Esophagus squamous epithelium (tissue), 5 donors: ENCODE measurements at regions not wholly inside any gene's neighbourhood (a gene's known extent, or its start where the extent isn't known, plus 50 kb on each side); places are given as distances from the start of the nearest gene placed in this dataset.

ENCODE experiments used
- DNase-seq: peaks from one replicate; lab custom pipeline; 2025; lab: John Stamatoyannopoulos, UW
- H3K27ac ChIP-seq, 4 donors: fragments of 200-600 bp; sonication (generic); one replicate each; pipeline ENCODE4 v1.5.1; 2016 to 2019; ENCODE audit warnings: mild to moderate bottlenecking in 1 of 4
- H3K27me3 ChIP-seq, 4 donors: fragments of 200-600 bp; sonication (generic); 1 replicate in 3 of 4; 2 replicates in 1 of 4; pipeline versions ENCODE4 v1.5.1 to v1.6.0; 2017 to 2021; ENCODE audit warnings: antibody characterized with exemption in 1 of 4
- H3K36me3 ChIP-seq, 3 donors: fragments of 200-600 bp; sonication (generic); one replicate each; pipeline ENCODE4 v1.5.1; 2016 to 2019
- H3K4me1 ChIP-seq, 3 donors: fragments of 200-600 bp; sonication (generic); one replicate each; pipeline ENCODE4 v1.5.1; 2017 to 2019
- H3K4me3 ChIP-seq, 4 donors: fragments of 200-600 bp; sonication (generic); 1 replicate in 3 of 4; 2 replicates in 1 of 4; pipeline ENCODE4 v1.5.1; 2016 to 2019; ENCODE audit warnings: mild to moderate bottlenecking in 2 of 4, moderate library complexity in 1 of 4
- H3K9me3 ChIP-seq, 3 donors: fragments of 200-600 bp; sonication (generic); one replicate each; pipeline ENCODE4 v1.5.1; 2016 to 2019
- CTCF ChIP-seq, 6 experiments: fragments of 450-650 bp in 4 of 6; fragments of 200-600 bp in 2 of 6; sonication (generic) in 2 of 6; IDR thresholded peaks; one replicate each; pipeline ENCODE4 v1.5.1; 2016 to 2019; ENCODE audit warnings: antibody characterized with exemption in 6 of 6, mild to moderate bottlenecking in 4 of 6, moderate library complexity in 4 of 6
- POLR2A ChIP-seq, 4 donors: fragments of 450-650 bp; IDR thresholded peaks; one replicate each; pipeline ENCODE4 v1.6.1; 2017; ENCODE audit warnings: antibody characterized with exemption in 4 of 4, mild to moderate bottlenecking in 4 of 4, moderate library complexity in 3 of 4
- WGBS, 2 donors: methylation state at CpG; one replicate each; pipeline ENCODE4 v1.1.5; 2018; 5-methylcytosine and 5-hydroxymethylcytosine counted together
- intact Hi-C: fragments of 100-400 bp; cut with DNase I; formaldehyde crosslinking; loops from one replicate; pipeline ENCODE4 v1.15.0; 2022
- donor health status: DM: yes; HTN: yes; CAD: no.

- Histone ChIP-seq H3K36me3 (no peaks in the 10 kb centered on the region), H3K4me1 (peaks cover 0 to 59% (median 5%) of the 10 kb centered on the region in 3 donors), H3K4me3 (no peak overlapping the region), H3K9me3 (no peaks in the 10 kb centered on the region), H3K27me3 (no peaks in the 10 kb centered on the region), H3K27ac (peak overlapping the region in 3 of 4 donors; percentile 49 to 60 (median 57))
- intact Hi-C loops = no loop called here
- TF ChIP-seq POLR2A (IDR thresholded peaks at IDR 0.05) (no peak), CTCF (IDR thresholded peaks at IDR 0.05) (no peak)
- WGBS, 2 donors = 41 to 60% methylated on average over 15 of the region's 15 CpGs
- DNase-seq = no peak
Observed at GRCh38 chr16:79758615-79759346, 158.2 kb upstream of the MAF start.

GRCh38 chr16:79757968-79758367 lies 157.4 kb upstream of the MAF start:
- intact Hi-C loops = no loop called here
- WGBS, 2 donors = 87 to 89% methylated on average over 5 to 6 of the region's 6 CpGs
- H3K9me3 ChIP-seq = no peaks in the 10 kb centered on the region
- no peaks in the 10 kb centered on the region for H3K36me3 ChIP-seq
- no peak overlapping the region for H3K4me3 ChIP-seq
- TF ChIP-seq CTCF (IDR thresholded peaks at IDR 0.05) = no peak
- TF ChIP-seq POLR2A (IDR thresholded peaks at IDR 0.05) = no peak
- H3K4me1 ChIP-seq = peaks cover 0 to 67% (median 5%) of the 10 kb centered on the region in 3 donors
- no peak for DNase-seq
- H3K27me3 ChIP-seq = no peaks in the 10 kb centered on the region
- no peak overlapping the region for H3K27ac ChIP-seq

- Histone ChIP-seq H3K36me3 (no peaks in the 10 kb centered on the region), H3K4me1 (peaks cover 5 to 71% (median 13%) of the 10 kb centered on the region in 3 donors), H3K27ac (no peak overlapping the region), H3K4me3 (no peak overlapping the region), H3K9me3 (no peaks in the 10 kb centered on the region), H3K27me3 (no peaks in the 10 kb centered on the region)
- DNase-seq = no peak
- WGBS, 2 donors = 84 to 96% methylated on average over 5 of the region's 5 CpGs
- TF ChIP-seq POLR2A (IDR thresholded peaks at IDR 0.05) (no peak), CTCF (IDR thresholded peaks at IDR 0.05) (no peak)
- intact Hi-C loops = no loop called here
Observed at GRCh38 chr16:79757163-79757562, 156.6 kb upstream of the MAF start.

GRCh38 chr16:79756571-79756970 lies 156.0 kb upstream of the MAF start:
- no peak for DNase-seq
- H3K9me3 ChIP-seq = no peaks in the 10 kb centered on the region
- H3K27me3 ChIP-seq = no peaks in the 10 kb centered on the region
- intact Hi-C loops = no loop called here
- WGBS, 2 donors = 71 to 83% methylated on average over 5 of the region's 5 CpGs
- TF ChIP-seq POLR2A (IDR thresholded peaks at IDR 0.05) = no peak
- TF ChIP-seq CTCF (IDR thresholded peaks at IDR 0.05) = no peak
- no peaks in the 10 kb centered on the region for H3K36me3 ChIP-seq
- H3K4me3 ChIP-seq = no peak overlapping the region
- peaks cover 11 to 71% (median 17%) of the 10 kb centered on the region in 3 donors for H3K4me1 ChIP-seq
- H3K27ac ChIP-seq = no peak overlapping the region

- Histone ChIP-seq H3K27me3 (no peaks in the 10 kb centered on the region), H3K4me1 (peaks cover 16 to 67% (median 25%) of the 10 kb centered on the region in 3 donors), H3K4me3 (no peak overlapping the region), H3K9me3 (no peaks in the 10 kb centered on the region), H3K27ac (peak overlapping the region in 2 of 4 donors; percentile 16 to 69), H3K36me3 (no peaks in the 10 kb centered on the region)
- no peak for DNase-seq
- intact Hi-C loops = no loop called here
- no peak for TF ChIP-seq POLR2A (IDR thresholded peaks at IDR 0.05)
- no peak for TF ChIP-seq CTCF (IDR thresholded peaks at IDR 0.05)
Observed at GRCh38 chr16:79754501-79754900, 154.0 kb upstream of the MAF start.
